WERI-Rb-1 (cell line): ENCODE measurements at regions not wholly inside any gene's neighbourhood (a gene's known extent, or its start where the extent isn't known, plus 50 kb on each side); places are given as distances from the start of the nearest gene placed in this dataset.

Experiments
- DNase-seq: peaks from one replicate; pipeline ENCODE4 v3.0.0-alpha.2; 2020
- H3K27ac ChIP-seq: fragments of 250-450 bp; sonication (Bioruptor Pico); 2 replicates; pipeline ENCODE4 v1.5.1; 2020; ENCODE audit warnings: mild to moderate bottlenecking, moderate library complexity
- H3K27me3 ChIP-seq: fragments of 250-450 bp; sonication (Bioruptor Pico); 2 replicates; pipeline ENCODE4 v1.5.1; 2021; ENCODE audit warnings: mild to moderate bottlenecking, low read depth, moderate library complexity; ENCODE audit not compliant: insufficient read depth, severe bottlenecking
- H3K36me3 ChIP-seq: fragments of 250-450 bp; sonication (Bioruptor Pico); 2 replicates; pipeline ENCODE4 v1.5.1; 2020; ENCODE audit warnings: mild to moderate bottlenecking, moderate library complexity
- H3K4me3 ChIP-seq: 2 replicates; pipeline ENCODE4 v1.5.1; 2011; ENCODE audit warnings: low read depth, mild to moderate bottlenecking, control low read depth, low read length
- H3K9me3 ChIP-seq: fragments of 250-450 bp; sonication (Bioruptor Pico); 2 replicates; pipeline ENCODE4 v1.5.1; 2021; ENCODE audit warnings: mild to moderate bottlenecking, moderate library complexity; ENCODE audit not compliant: severe bottlenecking
- TF ChIP-seq, protein P1 (sequence below): IDR thresholded peaks from 2 replicates; pipeline ENCODE4 v1.5.1; 2011; ENCODE audit warnings: low read depth, mild to moderate bottlenecking, control low read depth, inconsistent platforms, low read length

DNA sequence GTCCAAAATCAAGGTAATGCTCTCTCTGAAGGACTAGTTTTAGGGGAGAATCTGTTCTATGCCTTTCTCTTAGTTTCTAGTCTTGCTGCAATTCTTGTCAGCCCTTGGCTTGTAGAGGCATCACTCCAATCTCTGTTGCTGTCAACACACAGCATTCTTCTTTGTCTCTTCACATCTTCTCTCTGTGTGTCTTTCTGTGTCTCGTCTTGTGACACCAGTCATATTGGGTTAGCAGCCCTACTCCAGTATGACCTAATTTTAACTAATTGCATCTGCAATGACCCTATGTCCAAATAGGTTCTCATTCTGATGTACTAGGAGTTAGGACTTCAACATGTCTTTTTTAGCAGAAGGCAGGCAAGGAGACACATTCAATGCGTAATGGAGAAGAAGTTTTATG, 1110.6 kb downstream of the DTWD2 start:
- Histone ChIP-seq H3K27ac (no peak overlapping the region), H3K27me3 (no peaks in the 10 kb centered on the region), H3K4me3 (no peak overlapping the region), H3K9me3 (peaks cover 3% of the 10 kb centered on the region), H3K36me3 (no peaks in the 10 kb centered on the region)
- TF ChIP-seq, protein P1, sequence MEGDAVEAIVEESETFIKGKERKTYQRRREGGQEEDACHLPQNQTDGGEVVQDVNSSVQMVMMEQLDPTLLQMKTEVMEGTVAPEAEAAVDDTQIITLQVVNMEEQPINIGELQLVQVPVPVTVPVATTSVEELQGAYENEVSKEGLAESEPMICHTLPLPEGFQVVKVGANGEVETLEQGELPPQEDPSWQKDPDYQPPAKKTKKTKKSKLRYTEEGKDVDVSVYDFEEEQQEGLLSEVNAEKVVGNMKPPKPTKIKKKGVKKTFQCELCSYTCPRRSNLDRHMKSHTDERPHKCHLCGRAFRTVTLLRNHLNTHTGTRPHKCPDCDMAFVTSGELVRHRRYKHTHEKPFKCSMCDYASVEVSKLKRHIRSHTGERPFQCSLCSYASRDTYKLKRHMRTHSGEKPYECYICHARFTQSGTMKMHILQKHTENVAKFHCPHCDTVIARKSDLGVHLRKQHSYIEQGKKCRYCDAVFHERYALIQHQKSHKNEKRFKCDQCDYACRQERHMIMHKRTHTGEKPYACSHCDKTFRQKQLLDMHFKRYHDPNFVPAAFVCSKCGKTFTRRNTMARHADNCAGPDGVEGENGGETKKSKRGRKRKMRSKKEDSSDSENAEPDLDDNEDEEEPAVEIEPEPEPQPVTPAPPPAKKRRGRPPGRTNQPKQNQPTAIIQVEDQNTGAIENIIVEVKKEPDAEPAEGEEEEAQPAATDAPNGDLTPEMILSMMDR = no peak
- DNase-seq = no peak

DNA sequence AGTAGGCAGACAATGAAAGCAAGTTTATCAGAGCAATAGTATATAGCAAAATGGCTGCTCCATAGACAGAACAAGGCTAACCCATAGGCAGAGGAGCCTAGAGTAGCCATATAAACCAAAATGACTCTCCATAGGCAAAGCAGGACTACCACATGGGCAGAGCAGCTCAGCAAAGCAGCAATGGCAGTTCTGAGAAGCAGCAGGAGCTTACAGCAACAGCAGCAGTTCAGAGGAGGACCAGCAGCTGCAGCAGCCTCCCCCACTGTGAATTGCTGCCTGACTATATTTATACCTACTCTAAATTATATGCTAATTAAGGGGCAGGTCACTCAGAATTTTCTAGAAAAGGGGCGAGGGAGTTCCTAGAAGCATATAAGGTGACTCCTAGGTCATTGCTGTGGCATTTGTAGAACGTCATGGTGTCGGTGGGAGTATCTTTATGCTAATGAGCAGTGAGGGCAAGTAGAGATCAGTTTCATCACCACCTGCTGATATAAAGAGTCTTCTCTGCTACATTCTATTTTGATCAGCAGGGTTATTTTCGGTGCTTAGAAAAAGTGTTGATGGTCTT, 1115.5 kb downstream of the DTWD2 start:
- H3K4me3 ChIP-seq = no peak overlapping the region
- H3K9me3 ChIP-seq = peaks cover 3% of the 10 kb centered on the region
- H3K27me3 ChIP-seq = no peaks in the 10 kb centered on the region
- no peak for DNase-seq
- H3K27ac ChIP-seq = no peak overlapping the region
- TF ChIP-seq, protein P1 = no peak
- H3K36me3 ChIP-seq = no peaks in the 10 kb centered on the region

DNA sequence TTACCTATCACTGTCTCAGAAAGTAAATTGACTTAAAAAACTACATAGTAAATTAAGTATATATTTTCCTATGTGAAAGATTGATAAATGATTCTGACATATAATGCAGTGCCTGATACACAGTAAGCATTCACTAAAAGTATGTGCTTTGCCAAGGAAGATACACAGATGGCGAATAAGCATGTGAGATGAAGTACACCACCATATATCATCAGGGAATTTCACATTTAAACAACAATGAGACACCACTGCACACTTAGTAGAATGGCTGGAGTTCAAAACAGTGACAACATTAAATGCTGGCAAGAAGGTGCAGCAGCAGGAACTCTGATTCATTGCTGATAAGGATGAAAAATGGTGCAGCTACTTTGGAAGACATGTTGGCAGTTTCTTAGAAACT, 1118.8 kb downstream of the DTWD2 start:
- DNase-seq = no peak
- TF ChIP-seq, protein P1 = no peak
- no peaks in the 10 kb centered on the region for H3K36me3 ChIP-seq
- no peak overlapping the region for H3K27ac ChIP-seq
- H3K9me3 ChIP-seq = no peaks in the 10 kb centered on the region
- H3K4me3 ChIP-seq = no peak overlapping the region
- no peaks in the 10 kb centered on the region for H3K27me3 ChIP-seq

DNA sequence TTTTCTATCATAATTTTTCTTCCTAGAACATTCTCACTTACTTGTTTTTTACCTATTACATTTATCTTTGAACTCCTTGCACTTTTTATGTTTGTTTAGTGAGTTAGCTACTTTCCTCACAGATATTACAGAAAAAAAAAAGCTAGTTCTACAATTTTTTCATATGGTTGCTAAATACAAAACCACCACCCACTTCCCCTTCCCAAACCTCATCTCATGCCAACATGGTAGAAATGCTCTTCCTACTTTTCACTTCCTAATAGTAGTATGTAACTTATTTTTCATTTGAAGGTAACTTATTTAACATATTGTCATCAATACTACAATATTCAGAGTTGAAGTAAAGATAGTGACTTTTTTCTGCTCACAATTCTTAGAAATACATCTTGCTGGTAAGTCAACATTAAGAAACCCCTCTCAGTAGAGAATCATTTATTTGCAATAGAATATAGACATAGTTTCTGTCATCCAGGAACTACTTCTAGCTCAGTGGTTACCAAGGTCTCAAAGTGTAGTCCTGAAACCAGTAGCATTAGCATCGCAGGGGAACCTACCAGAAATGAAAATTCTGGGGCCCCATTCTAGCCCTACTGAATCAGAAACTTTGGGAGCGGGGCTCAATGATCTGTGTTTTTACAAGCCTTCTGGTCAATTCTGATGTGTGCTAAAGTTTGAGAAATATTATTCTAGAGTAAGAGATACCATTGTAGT, 1124.6 kb downstream of the DTWD2 start:
- H3K4me3 ChIP-seq = no peak overlapping the region
- H3K9me3 ChIP-seq = no peaks in the 10 kb centered on the region
- TF ChIP-seq, protein P1 = no peak
- DNase-seq = no peak
- no peak overlapping the region for H3K27ac ChIP-seq
- H3K27me3 ChIP-seq = no peaks in the 10 kb centered on the region
- no peaks in the 10 kb centered on the region for H3K36me3 ChIP-seq

DNA sequence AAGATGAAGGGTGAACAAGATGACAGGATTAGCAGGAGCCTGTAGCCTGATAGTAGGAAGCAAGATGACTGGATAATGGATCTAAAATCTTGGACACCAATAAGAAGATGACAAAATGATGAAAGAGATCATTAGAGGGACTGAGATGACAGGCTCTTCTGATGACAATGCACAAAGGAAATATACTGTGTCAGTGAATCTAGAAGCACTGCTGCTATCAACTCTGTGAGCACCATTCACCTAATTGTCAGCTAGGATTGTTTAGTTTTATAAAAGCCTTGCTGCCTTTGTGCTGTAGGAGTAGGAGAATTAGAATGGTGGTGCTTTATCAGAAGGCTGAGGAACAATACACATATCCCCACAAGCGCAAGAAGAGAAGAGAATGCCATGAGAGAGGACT, 1127.8 kb downstream of the DTWD2 start:
- Histone ChIP-seq H3K4me3 (no peak overlapping the region), H3K36me3 (no peaks in the 10 kb centered on the region), H3K27ac (no peak overlapping the region), H3K27me3 (no peaks in the 10 kb centered on the region), H3K9me3 (no peaks in the 10 kb centered on the region)
- DNase-seq = no peak
- TF ChIP-seq, protein P1 = no peak

DNA sequence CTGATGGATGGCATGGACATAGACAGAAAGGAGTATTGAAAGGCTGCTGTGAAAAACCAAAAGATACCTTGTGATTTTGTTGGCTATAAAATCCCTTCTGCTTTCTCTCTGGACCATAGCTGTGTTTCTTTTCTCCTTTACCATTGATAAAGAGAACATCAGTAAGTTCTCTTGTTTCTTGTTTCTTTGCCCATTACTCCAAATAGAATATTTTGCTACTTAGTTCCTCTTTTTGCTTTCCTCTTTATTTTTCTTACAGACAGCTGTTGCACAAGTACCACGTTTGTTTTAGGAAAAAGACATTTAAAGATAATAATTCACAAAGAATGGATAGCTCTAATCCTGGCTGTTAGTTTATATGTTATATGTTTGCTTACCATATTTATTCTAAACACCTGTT, 1129.2 kb downstream of the DTWD2 start:
- Histone ChIP-seq H3K9me3 (no peaks in the 10 kb centered on the region), H3K36me3 (no peaks in the 10 kb centered on the region), H3K27ac (no peak overlapping the region), H3K27me3 (no peaks in the 10 kb centered on the region), H3K4me3 (no peak overlapping the region)
- TF ChIP-seq, protein P1 = no peak
- DNase-seq = no peak
